Right ventricle myocardium inferior (tissue), 1 donor: ENCODE measurements at regions not wholly inside any gene's neighbourhood (a gene's known extent, or its start where the extent isn't known, plus 50 kb on each side); places are given as distances from the start of the nearest gene placed in this dataset.

ENCODE experiments used
- ATAC-seq: fragments of 200-7000 bp; cut with Tn5 transposase; one replicate; pipeline ENCODE4 v1.9.1; 2020; ENCODE audit warnings: mild to moderate bottlenecking, moderate library complexity
- DNase-seq: peaks from one replicate; pipeline ENCODE4 v3.0.0; 2021; ENCODE audit errors: missing footprints
- intact Hi-C: fragments of 100-400 bp; cut with DNase I; formaldehyde crosslinking; loops from one replicate; pipeline ENCODE4 v1.11.0; 2022
- donor health status: DM: no; HTN: yes; CAD: no; lungs with severe emphysema.

DNA sequence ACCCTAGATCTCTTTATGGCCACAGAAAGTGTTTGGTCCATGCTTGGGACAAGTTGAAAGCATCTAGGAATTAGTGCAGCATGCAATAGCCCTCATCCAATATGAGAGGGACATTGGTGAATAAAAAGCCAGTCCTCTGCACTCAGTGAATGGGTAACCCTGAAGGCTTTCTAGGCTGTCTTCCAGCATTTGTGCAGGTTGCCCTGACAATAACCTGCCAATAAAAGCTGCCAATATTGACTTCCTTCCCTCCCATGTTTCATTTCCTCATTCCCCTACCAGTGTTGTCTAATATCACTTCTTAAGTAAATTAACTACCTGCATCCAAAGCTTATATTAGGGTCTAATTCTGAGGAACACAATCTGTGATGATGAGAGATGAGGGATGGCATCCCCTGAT lies 563.6 kb upstream of the NEGR1 start:
- intact Hi-C loops, result no loop called here
- no peak for ATAC-seq
- DNase-seq, result no peak

DNA sequence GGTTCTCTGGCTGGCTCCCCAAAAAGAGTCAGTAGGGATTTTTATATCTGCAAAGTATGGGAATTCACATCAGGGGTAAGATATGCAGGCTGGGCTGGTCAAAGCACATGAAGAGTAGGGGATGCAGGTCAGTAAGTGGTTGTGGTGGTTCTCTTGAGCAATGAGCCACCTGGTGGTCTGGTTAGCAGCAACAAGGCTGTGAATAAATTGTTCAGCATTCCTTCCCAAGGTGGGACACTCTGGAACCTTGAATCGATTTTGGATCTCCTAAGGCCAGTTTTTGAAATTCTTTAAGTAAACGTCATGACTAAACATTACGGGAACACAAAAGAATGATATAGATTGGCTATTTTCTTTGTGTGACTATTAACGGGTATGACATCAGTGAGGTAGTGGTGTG lies 563.0 kb upstream of the NEGR1 start:
- no peak for ATAC-seq
- intact Hi-C loops, result no loop called here

DNA sequence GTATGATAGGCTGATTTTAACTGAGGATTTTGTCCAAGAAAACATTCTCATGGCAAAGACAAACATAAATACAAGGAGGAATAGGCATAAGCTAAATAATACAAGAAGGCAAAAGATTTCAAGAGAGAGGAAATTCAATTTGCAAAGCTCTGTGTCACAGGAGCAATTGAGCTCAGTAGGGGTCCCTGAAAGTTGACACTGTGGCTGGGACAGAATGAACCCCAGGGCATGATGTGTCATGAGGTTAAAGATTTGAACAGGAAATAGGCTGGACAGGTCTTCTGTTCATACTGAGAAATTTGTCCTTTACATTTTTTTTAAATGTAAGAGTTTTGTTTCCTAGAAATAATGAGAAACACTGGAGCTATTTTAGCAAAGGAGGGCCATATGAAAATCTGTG lies 555.4 kb upstream of the NEGR1 start:
- intact Hi-C loops, result no loop called here

More for the DNA sequence above, 563.0 kb upstream of the NEGR1 start:
- no peak for DNase-seq

DNA sequence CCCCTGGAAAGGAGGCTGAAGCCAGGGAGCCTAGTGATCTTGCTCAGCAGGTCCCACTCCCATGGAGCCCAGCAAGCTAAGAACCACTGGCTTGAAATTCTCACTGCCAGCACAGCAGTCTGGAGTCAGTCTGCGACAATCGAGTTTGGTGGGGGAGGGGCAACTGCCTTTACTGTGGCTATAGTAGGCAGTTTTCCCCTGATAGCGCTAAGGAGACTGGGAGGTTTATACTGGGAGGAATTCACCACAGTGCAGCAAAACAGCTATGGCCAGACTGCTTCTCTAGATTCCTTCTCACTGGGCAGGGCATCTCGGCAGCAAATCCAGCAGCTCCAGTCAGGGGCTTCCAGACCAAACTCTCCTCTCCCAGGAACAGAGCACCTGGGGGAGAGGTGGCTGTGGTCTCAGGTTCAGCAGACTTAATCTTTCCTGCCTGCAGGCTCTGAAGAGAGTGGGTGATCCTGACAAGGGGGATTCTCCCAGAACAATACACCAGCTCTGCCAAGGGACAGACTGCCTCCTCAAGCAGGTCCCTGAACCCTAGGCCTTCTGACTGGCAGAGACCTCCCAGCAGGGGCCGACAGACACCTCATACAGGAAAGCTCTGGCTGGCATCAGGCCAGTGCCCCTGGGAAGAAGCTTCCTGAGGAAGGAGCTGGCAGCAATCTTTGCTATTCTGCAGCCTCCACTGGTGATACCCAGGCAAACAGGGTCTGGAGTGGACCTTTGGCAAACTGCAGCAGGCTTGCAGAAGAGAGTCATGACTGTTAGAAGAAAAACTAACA lies 548.5 kb upstream of the NEGR1 start:
- DNase-seq (no peak), ATAC-seq (no peak)
- intact Hi-C loops, result no loop called here

More for the DNA sequence above, 555.4 kb upstream of the NEGR1 start:
- ATAC-seq (no peak), DNase-seq (no peak)

DNA sequence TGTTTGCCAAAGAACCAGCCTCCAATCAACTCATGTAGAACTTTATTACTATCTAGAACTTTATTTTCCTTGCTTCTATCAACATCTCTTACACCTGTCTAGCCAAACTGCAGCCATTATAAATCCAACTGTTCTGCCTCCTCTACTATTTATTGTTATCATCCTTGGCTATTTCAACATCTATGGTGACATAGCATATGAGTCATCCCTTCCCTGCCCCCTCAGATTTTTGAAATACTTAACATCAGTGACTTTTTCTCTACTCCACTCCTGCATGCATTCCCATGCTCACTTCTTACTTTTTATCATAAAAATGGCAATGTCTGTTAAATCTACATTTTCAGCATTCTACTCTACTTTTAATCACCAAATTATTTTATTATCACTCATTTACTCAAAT lies 544.9 kb upstream of the NEGR1 start:
- no peak for DNase-seq
- no peak for ATAC-seq
- intact Hi-C loops, result no loop called here

DNA sequence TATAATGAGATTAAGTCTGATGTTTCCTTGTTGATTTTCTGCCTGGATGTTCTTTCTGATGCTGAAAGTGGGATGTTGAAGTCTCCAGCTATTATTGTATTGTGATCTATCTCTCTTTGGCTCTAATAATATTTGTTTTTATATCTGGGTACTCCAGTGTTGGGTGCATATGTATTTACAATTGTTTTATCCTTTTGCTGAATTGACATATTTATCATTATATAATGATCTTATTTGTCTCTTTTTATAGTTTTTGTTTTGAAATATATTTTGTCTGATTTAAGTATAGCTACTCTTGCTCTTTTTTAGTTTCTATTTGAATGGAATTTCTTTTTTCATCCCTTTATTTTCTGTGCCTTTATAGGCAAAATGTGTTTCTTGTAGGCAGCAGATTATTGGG lies 522.2 kb upstream of the NEGR1 start:
- no peak for ATAC-seq
- intact Hi-C loops, result no loop called here

DNA sequence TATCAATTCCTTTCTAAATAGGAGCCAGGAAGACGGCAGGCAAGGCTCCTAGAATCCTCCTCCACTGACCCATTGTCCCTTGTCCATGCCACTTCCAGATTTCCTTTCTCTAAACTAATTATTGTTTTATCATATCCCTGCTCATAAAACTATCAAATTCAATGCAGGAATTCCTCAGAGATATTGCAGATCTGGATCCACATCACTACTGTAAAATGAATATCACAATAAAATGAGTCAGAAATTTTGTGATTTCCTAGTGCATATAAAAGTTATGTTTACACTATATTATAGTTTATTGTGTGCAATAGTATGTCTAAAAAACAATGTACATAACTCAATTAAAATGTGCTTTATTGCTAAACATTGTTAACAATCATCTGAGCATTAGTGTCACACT lies 498.7 kb upstream of the NEGR1 start:
- intact Hi-C loops, result no loop called here
- DNase-seq (no peak), ATAC-seq (no peak)

More for the DNA sequence above, 522.2 kb upstream of the NEGR1 start:
- no peak for DNase-seq

DNA sequence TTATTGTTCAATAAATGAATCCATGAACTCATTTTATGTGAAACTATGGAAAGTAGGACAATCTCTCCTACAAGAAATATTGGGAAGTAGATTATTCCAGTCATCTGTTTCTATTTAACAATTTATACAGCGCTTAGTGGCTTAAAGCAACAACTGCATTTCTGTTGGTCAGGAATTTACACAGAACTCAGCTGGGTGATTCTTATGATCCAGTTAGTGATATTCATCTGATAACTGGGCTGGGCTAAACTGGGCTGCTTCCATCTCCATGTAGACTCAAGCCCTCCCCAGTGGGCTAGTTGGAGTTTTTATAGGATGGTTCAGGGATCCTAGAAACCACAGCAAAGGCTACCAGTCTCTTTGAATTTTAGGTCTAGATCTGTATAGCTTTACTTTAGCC lies 497.9 kb upstream of the NEGR1 start:
- DNase-seq (no peak), ATAC-seq (no peak)
- intact Hi-C loops, result no loop called here

DNA sequence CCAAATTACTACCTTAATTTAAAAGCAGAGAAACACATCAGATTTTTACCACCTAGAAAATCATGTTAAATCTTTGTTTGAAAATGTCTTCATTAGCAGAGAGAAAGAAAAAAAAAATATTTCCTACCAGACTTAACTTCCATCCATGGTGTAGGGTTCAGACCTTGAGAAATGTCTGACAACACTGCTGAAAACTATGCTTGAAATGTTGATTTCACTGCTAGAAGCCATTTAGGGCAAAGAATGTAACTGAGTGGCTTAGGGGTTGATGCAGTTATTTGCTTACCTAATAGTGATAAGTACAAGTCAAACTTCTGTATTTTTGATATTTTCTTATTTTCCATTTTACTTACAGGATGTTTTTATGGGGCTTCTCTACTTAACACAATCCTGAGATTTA lies 495.6 kb upstream of the NEGR1 start:
- ATAC-seq (no peak), DNase-seq (no peak)
- intact Hi-C loops, result no loop called here

DNA sequence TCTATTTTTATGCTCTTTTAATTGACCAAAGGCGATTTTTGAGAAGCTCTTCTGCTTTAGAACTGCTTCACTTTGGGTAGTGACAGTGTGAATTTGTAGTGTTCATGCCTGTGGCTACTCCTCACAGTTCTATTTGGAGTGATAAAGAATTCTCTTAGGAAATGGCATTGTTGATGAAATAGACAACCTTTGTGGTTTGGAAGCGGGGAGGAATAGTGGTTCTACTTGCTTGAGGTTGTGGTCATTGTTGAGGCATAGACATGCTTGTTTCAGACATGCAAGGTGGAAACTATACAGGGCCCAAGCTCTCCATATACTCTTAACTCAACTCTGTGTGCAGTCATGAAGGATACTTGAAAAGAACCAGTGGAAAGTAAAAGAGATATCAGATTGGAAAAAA lies 481.1 kb upstream of the NEGR1 start:
- no peak for ATAC-seq
- intact Hi-C loops, result no loop called here
- DNase-seq, result no peak

DNA sequence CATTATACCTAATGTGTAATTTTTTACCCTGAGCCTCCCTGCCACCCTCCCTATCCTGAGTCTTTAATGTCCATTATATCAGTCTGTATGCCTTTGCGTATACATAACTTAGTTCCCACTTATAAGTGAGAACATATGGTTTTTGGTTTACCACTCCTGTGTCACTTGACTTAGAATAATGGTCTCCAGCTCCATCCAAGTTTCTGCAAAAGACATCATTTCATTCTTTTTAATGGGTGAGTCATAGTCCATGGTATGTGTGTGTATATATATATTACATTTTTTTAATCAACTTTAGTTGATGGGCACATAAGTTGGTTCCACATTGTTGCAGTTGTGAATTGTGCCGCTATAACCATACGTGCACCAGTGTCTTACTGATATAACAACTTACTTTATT lies 477.1 kb upstream of the NEGR1 start:
- ATAC-seq (no peak), DNase-seq (no peak)
- intact Hi-C loops, result no loop called here

DNA sequence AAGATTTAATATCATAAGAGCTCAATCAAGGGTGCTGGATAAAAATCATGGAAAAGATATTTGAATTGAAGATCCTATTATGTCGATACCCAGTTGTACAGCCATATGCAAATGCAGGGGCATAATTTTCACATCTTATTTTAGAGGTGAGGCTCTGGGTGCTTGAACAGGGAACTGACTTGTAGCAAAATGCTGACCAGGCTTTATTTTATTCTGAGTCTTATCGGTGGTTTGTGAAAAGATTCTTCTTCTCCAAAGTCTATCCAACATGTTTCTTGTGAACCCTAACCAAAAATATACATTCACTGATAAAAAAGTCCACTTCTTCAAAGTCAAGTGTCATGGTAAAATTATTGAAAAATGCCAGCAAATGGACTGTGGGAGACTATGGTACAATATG lies 475.5 kb upstream of the NEGR1 start:
- intact Hi-C loops, result no loop called here
- ATAC-seq, result no peak
- DNase-seq, result no peak

DNA sequence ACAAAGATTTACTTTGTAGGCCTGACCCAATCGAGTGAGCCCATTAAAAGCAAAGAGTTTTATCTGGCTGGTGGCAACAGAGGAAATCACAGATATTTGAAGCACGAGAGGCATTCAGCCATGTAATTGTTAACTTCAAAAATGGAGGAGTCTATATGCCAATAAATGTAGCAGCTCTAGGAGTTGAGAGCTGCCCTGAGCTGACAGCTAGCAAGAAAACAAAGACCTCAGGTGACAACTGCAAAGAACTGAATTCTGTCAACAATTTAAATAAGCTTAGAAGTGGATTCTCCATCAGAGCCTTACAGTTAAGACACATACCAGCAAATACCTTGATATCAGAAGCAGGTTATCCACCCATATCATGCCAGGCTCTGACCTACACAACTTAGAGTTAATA lies 463.1 kb upstream of the NEGR1 start:
- DNase-seq, result no peak
- ATAC-seq, result no peak
- intact Hi-C loops, result no loop called here

DNA sequence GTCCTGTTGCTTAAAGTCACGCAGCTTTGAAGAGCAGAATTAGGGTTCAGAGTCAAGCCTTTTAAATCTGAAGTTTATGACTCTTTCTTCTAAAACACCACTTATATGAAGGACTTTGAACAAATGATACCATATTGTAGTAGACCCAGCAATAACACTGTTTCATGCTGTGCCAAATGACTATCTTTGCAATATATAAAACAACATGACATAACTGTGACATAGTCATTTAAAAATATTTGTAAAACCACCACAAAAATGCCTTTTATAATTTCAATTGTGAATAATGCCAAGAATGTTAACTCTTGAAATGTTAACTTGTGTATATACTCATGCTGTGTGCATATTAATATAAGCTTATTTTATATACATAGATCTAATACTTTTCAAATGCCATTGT lies 452.1 kb upstream of the NEGR1 start:
- DNase-seq (no peak), ATAC-seq (no peak)
- intact Hi-C loops, result no loop called here

DNA sequence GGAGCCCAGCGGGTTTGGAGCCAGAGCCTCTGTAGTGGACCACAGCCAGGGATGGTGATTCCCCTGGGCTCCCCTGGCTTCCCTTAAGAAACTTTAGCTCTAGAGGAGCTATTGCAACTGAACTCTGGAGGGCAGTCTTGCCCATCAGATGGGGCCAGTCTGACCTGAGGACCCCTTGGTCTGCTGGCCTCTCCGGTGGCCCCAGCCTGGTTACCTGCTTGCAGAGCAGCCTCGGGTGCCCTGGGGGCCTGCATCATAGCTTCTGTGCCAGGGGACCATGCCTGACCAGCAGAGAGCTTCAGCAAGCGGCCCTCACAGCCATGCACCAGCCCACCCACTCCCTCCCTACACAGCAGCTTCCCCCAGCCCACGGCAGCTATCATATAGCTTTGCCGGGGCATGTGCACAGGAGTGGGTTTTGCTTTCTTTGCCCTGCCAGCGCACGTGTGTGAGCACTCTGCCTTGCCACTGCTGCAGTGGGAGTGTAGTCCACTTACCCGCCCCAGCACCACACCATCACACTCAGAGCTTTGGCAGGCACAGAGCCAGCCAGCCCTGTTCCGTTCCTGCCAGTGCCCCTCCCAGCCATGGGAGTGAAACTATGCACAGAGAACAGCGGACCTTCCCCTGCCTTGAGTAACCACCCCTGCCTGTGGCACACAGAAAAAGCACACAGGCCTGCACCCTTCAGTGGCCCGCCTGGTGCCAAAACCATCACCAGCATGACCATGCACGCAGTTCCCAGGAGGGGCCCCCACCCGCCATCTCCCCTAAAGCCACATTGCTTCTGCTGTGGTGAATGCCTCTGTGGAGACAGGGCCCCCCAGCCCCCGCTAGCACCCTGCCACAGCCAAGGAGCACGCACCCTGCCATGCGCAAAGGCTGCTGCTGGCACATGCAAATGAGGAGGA lies 442.9 kb upstream of the NEGR1 start:
- DNase-seq (peak; percentile 45), ATAC-seq (no peak)
- intact Hi-C loops, result no loop called here

DNA sequence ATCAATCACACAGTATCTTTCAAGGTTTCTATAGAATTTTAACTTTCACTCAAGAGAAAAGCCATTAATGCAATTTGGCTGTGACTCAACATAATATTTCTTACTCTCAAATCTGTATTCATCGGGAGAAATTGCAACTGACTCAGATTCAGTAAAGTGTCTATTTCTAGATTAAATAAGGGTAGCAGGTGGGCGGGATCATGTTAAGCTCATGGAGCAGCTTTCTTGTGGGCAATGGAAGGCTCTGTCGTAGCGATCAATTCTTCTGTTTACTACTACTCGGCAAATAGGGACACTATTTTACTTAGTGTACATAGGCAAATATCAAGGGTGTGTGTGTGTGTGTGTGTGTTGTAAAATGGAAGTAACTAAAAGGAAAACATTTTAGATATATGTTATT lies 423.6 kb upstream of the NEGR1 start:
- no peak for ATAC-seq
- no peak for DNase-seq
- intact Hi-C loops, result no loop called here

DNA sequence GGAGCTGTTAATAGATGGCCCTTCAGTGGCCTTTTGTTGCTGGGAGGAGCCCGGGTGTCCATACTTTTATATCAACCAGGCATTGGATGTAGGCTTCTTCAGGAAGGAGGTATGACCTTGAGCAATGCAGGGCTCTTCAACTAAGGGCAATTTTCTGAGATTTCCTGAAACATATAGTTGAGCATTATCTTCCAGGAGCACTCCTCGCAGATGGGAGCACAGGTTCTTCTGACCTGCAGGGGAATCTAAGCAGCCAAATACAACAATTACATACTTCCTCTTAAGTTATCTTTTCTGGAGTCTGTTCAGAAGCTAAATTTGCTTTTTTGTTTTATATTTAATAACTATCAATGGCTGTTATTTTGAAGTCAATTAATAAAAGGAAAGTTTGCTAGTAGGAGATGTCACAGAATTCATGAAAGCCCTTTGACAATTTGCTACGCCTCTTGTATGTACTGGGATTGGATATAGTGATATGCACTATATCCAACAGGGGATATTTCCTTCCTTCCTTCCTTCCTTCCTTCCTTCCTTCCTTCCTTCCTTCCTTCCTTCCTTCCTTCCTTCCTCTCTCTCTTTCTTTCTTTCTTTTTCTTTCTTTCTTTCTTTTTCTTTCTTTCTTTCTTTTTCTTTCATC lies 422.6 kb upstream of the NEGR1 start:
- DNase-seq, result no peak
- ATAC-seq, result no peak
- intact Hi-C loops, result no loop called here

DNA sequence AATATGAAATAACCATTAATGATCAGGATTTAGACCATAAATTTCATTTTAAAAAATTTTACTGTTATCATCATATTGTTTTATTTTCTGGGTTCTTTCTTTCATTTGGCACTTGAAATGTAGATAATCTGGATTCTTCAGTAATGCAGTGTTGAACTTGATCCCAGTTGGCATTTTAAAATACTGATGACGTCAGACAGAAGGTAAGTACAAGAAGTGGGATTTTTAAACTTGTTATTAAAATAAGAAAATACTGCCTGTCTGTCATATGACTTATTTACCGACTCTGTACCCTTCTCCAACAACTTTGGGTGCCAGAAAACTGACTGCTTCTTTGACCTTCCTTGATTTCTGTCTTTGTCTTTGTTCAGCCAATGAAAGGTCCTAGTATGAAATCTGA lies 415.1 kb upstream of the NEGR1 start:
- ATAC-seq, result no peak
- no peak for DNase-seq
- intact Hi-C loops, result no loop called here

DNA sequence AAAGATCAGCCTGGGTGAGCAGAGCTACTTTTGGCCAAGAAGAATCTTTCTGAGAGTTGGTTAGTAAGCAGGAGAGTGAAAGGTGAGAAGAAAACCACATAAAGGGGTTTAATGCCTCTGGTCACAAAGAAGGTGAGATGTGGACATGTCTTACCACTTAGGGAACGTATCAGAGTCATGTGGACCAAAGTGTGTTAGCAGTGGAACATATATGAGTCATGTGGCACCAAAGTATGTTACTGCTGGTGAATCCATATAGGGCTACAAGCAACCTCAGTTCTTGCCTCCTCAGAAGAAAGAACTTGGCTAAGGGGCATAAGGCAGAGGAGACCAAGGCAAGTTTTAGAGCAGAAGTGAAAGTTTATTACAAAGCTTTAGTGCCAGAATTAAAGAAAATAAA lies 411.6 kb upstream of the NEGR1 start:
- DNase-seq (no peak), ATAC-seq (no peak)
- intact Hi-C loops, result no loop called here

DNA sequence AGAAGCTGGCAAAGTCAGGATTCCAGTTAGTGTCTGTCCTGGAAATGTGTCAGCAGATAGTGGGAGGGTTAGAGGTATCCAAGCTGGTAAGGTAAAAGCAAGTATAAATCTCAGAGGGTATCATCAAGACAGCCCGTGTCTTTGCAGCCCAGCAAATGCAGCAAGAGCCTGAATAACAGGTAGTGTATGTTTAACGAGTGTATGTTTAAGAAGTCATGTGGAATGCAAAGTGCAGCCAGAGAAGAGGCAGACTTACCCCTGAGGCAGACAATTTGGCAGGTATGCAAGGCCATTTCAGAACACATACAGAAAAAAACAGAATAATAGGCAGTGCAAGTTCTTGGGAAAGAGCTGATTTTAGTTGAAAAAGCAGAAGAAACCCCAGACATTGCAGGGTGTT lies 411.0 kb upstream of the NEGR1 start:
- no peak for ATAC-seq
- intact Hi-C loops, result no loop called here

More for the DNA sequence above, 411.0 kb upstream of the NEGR1 start:
- DNase-seq, result no peak
